Heart right ventricle (tissue), 16 donors: ENCODE measurements at regions not wholly inside any gene's neighbourhood (a gene's known extent, or its start where the extent isn't known, plus 50 kb on each side); places are given as distances from the start of the nearest gene placed in this dataset.

Experiments
- ATAC-seq, 8 donors: fragments of 200-7000 bp; cut with Tn5 transposase; one replicate each; pipeline ENCODE4 v1.9.1; 2020; ENCODE audit warnings: mild to moderate bottlenecking in 8 of 8, moderate library complexity in 8 of 8, moderate number of reproducible peaks in 1 of 8
- DNase-seq, 2 donors: peaks; one replicate each; pipeline ENCODE4 v3.0.0-alpha.2; 2020
- H3K27ac ChIP-seq, 10 donors: fragments of 200-600 bp; sonication (generic) in 2 of 10; one replicate each; pipeline versions ENCODE4 v1.5.0 to v1.8.0; 2020 to 2022; ENCODE audit warnings: mild to moderate bottlenecking in 3 of 10
- H3K27me3 ChIP-seq, 7 donors: fragments of 200-600 bp; one replicate each; pipeline ENCODE4 v1.8.0; 2021 to 2022; ENCODE audit warnings: mild to moderate bottlenecking in 2 of 7
- H3K36me3 ChIP-seq, 9 donors: fragments of 200-600 bp; sonication (generic) in 1 of 9; one replicate each; pipeline versions ENCODE4 v1.5.0 to v1.8.0; 2020 to 2022; ENCODE audit warnings: mild to moderate bottlenecking in 2 of 9
- H3K4me1 ChIP-seq, 9 donors: fragments of 200-600 bp; sonication (generic) in 1 of 9; one replicate each; pipeline versions ENCODE4 v1.5.0 to v1.8.0; 2020 to 2022; ENCODE audit warnings: mild to moderate bottlenecking in 4 of 9
- H3K4me3 ChIP-seq, 10 donors: fragments of 200-600 bp; sonication (generic) in 2 of 10; one replicate each; pipeline versions ENCODE4 v1.5.0 to v1.8.0; 2020 to 2022; ENCODE audit warnings: mild to moderate bottlenecking in 7 of 10, moderate library complexity in 2 of 10
- H3K9me3 ChIP-seq, 11 donors: fragments of 200-600 bp in 10 of 11; sonication (generic) in 2 of 11; one replicate each; pipeline versions ENCODE4 v1.5.0 to v1.8.0; 2013 to 2022; ENCODE audit warnings: mild to moderate bottlenecking in 2 of 11, control low read depth in 1 of 11, moderate library complexity in 1 of 11
- CTCF ChIP-seq, 9 donors: fragments of 200-600 bp; sonication (generic) in 2 of 9; IDR thresholded peaks; one replicate each; pipeline versions ENCODE4 v1.5.0 to v1.8.0; 2021 to 2022; ENCODE audit warnings: antibody characterized with exemption in 9 of 9, mild to moderate bottlenecking in 5 of 9, moderate library complexity in 1 of 9
- WGBS, 2 donors: extraction: QIAGEN DNeasy Blood & Tissue Kit; methylation state at CpG; one replicate each; pipeline ENCODE4 v1.1.7; 2013; ENCODE audit warnings: inconsistent platforms in 1 of 2; 5-methylcytosine and 5-hydroxymethylcytosine counted together
- intact Hi-C, 10 donors: fragments of 100-400 bp; cut with DNase I; formaldehyde crosslinking; loops; one replicate each; pipeline versions ENCODE4 v1.11.1 to v1.14.2; 2022
- donor health status: Arrhythmogenic right ventricular cardiomyopathy.
- donor health status: ischemic (EF 13 %, LVEDD 7.1; RV severe dilation, severe dysfunction).
- donor health status: healthy with polysubstance abuse.
- donor health status: DM: no; HTN: yes; CAD: no.
- donor health status: DM: no; HTN: no; CAD: no.
- donor health status: ischemic (EF 25% LVEDD 6.9; RV normal size, moderate dysfunction).
- donor health status: ischemic (EF 25% LVEDD 5.7; RV mildly dilated, moderate dysfunction).
- donor health status: healthy.
- donor health status: DM: yes; HTN: yes; CAD: no.
- donor health status: Ischemic cardiomyopathy.
- donor health status: ischemic (EF 35%, LVEDD 5.7; RV mildly dilated, moderate dysfunction).
- donor health status: nonischemic (EF 11% LVEDD 7.7; RV severe dilation, severe dysfunction).
- donor health status: DM: yes; HTN: yes; CAD: no.
- donor health status: PGD.
- donor health status: ischemic (EF 29% LVEDD 5.4; RV normal size, mild dysfunction).
- donor health status: nonischemic (EF 23%, LVEDD 6.1; RV moderate dilation, normal function).

GRCh38 chr1:185681034-185681633 lies 53.1 kb upstream of the HMCN1 start:
- DNase-seq (peak in 1 of 2 donors; percentile 41), ATAC-seq (peak in 6 of 8 donors; percentile 54 to 77 (median 75))
- Histone ChIP-seq H3K36me3 (no peaks in the 10 kb centered on the region), H3K27ac (peak overlapping the region in 3 of 10 donors; percentile 28 to 50 (median 46)), H3K27me3 (no peaks in the 10 kb centered on the region), H3K9me3 (no peaks in the 10 kb centered on the region), H3K4me1 (peaks cover 0 to 37% (median 21%) of the 10 kb centered on the region in 9 donors), H3K4me3 (no peak overlapping the region)
- peak; percentile 43 to 84 (median 67) for TF ChIP-seq CTCF (IDR thresholded peaks at IDR 0.05)
- 39 to 45% methylated on average over 2 of the region's 2 CpGs for WGBS, 2 donors
- intact Hi-C loops, result loop anchor here in 5 of 10 donors (5.0 to 10.0 kb wide), 3 partner anchors 254 to 444 kb away; no protein-coding TSS in a partner anchor

GRCh38 chr1:185680453-185680852 lies 53.7 kb upstream of the HMCN1 start:
- Histone ChIP-seq H3K27me3 (no peaks in the 10 kb centered on the region), H3K36me3 (no peaks in the 10 kb centered on the region), H3K27ac (peak overlapping the region in 6 of 10 donors; percentile 28 to 56 (median 48)), H3K4me1 (peaks cover 0 to 37% (median 21%) of the 10 kb centered on the region in 9 donors), H3K9me3 (no peaks in the 10 kb centered on the region), H3K4me3 (no peak overlapping the region)
- DNase-seq (no peak), ATAC-seq (peak in 5 of 8 donors; percentile 18 to 38 (median 34))
- 61 to 78% methylated on average over 4 of the region's 4 CpGs for WGBS, 2 donors
- TF ChIP-seq CTCF (IDR thresholded peaks at IDR 0.05), result no peak
- intact Hi-C loops, result loop anchor here in 5 of 10 donors (5.0 to 10.0 kb wide), 3 partner anchors 253 to 443 kb away; no protein-coding TSS in a partner anchor

GRCh38 chr1:185679220-185679619 lies 55.0 kb upstream of the HMCN1 start:
- no peak for TF ChIP-seq CTCF (IDR thresholded peaks at IDR 0.05)
- ATAC-seq, result peak; percentile 22 to 90 (median 74)
- Histone ChIP-seq H3K4me3 (no peak overlapping the region), H3K27me3 (no peaks in the 10 kb centered on the region), H3K27ac (peak overlapping the region in 5 of 10 donors; percentile 28 to 56 (median 46)), H3K36me3 (no peaks in the 10 kb centered on the region), H3K9me3 (no peaks in the 10 kb centered on the region), H3K4me1 (peaks cover 0 to 47% (median 26%) of the 10 kb centered on the region in 9 donors)
- 53 to 57% methylated on average over 5 of the region's 5 CpGs for WGBS, 2 donors
- DNase-seq, result peak in 1 of 2 donors; percentile 12
- intact Hi-C loops, result loop anchor here in 5 of 10 donors (2.0 to 10.0 kb wide), 5 partner anchors 254 to 444 kb away; partner anchors contain the start of gene IVNS1ABP (in 2 of the 5)

- H3K27me3 ChIP-seq, result no peaks in the 10 kb centered on the region
- H3K9me3 ChIP-seq, result no peaks in the 10 kb centered on the region
- H3K36me3 ChIP-seq, result no peaks in the 10 kb centered on the region
- no peak for ATAC-seq
- no peak overlapping the region for H3K27ac ChIP-seq
- TF ChIP-seq CTCF (IDR thresholded peaks at IDR 0.05), result no peak
- 94 to 96% methylated on average over 1 of the region's 1 CpG for WGBS, 2 donors
- peaks cover 0 to 60% (median 38%) of the 10 kb centered on the region in 9 donors for H3K4me1 ChIP-seq
- intact Hi-C loops, result loop anchor here in 4 of 10 donors (10.0 kb wide), 4 partner anchors 252 to 442 kb away; partner anchors contain the start of gene IVNS1ABP (in 2 of the 4)
- no peak overlapping the region for H3K4me3 ChIP-seq
- no peak for DNase-seq
These were observed 57.2 kb upstream of the HMCN1 start for GRCh38 chr1:185676969-185677368.
